ENCODE measurements at regions not wholly inside any gene's neighbourhood (a gene's known extent, or its start where the extent isn't known, plus 50 kb on each side); places are given as distances from the start of the nearest gene placed in this dataset.
"Not testable (repeated sequence)": the region's sequence is repeated elsewhere in the genome, so short reads cannot be mapped to it uniquely, and the experiment has no call there.

DNA sequence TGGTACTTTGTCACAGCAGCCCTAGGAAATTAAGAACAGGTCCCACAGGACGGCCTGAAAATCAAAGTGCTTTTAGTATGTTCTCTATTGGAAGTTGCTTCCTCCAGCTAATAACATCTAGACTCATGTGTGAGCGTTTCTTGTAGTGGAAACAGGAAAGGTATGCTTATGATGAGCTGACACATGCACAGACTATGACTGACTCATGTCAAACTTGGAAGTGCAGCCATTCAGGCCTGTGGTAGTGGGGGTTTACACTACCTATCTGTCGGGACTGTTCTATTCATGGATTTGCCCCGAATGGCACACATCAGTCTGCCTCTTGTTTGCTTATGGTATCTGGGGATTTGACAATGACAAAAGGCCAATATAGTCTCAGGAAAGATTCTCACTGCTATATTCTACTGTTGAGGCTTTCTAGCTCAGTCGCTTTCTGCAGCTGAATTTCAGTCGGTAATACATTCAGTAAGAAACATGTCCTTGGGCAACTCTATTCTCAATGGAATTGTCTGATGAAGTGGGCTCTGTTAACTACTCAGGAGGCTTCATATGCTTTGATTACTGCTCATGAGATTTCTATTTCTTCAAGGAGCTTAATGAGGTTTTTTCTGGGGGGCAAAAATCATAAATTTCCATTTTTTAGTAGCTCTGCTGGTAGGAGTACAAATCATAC lies 270.3 kb upstream of the DAAM1 start:
- no peak for DNase-seq (ENCODE audit: low read depth)
- no peak overlapping the region for H3K4me3 ChIP-seq (ENCODE audit: low read depth, low read length)
- TF ChIP-seq CTCF (IDR thresholded peaks at IDR 0.05; ENCODE audit: low read depth, low read length, missing control alignments) = no peak

- TF ChIP-seq CTCF (IDR thresholded peaks at IDR 0.05; ENCODE audit: low read depth, low read length, missing control alignments) = no peak
- DNase-seq (ENCODE audit: low read depth) = no peak
- no peak overlapping the region for H3K4me3 ChIP-seq (ENCODE audit: low read depth, low read length)
Measured at GRCh38 chr14:58919217-58919616, 269.2 kb upstream of the DAAM1 start.

DNA sequence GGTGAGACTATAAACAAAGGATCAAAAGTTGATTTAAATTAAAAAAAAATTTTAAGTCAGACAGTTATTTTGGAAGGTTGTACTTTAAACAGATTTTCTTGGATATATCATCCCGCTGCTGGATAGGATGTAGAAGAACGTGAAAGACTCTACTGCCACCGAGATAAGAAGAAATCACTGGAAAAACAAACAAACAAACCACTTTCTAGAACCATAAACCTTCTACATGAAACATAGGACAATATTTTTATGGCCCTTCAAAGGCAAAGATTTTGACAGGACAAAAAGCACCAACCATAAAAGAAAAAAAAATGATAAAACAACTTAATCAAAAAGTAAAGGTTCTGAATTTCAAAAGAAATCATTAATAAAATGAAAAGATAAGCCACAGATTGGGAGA lies 268.2 kb upstream of the DAAM1 start:
- no peak for DNase-seq (ENCODE audit: low read depth)

GRCh38 chr14:58922201-58922940 lies 266.1 kb upstream of the DAAM1 start:
- DNase-seq (ENCODE audit: low read depth); H3K4me3 ChIP-seq (ENCODE audit: low read depth, low read length): not testable (repeated sequence)

More for the DNA sequence above, 268.2 kb upstream of the DAAM1 start:
- H3K4me3 ChIP-seq (ENCODE audit: low read depth, low read length) = no peak overlapping the region
- TF ChIP-seq CTCF (IDR thresholded peaks at IDR 0.05; ENCODE audit: low read depth, low read length, missing control alignments) = no peak

DNA sequence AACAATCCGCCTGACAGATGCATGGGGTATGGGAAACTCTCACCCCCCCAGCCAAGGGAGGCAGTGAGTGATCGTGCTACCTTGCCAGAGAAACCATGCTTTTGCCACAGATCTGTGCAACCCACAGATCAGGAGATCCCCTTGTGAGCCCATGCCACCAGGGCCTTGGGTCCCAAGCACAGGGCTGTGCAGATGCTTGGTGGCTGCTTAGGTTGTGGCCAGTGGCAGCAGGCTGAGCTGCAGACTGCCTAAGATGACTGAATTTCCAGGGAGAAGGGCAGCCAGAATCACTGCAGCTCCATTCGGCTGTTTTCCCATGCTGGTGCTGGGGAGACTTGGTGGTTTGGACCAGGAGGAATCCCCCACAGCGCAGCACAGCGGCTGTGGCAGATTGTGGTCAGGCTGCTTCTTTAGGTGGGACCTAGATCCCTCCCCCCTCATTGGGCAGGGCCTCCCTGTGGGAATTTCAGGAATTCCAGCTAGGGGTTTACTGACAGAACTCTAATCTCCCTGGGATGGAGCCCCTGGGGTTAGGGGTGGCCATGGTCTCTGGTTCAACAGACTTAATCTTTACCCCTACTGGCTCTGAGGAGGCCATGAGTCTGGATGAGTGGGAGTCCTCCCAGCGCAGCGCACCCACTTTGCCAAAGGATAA lies 264.6 kb upstream of the DAAM1 start:
- DNase-seq (ENCODE audit: low read depth) = no peak
- no peak overlapping the region for H3K4me3 ChIP-seq (ENCODE audit: low read depth, low read length)
- no peak for TF ChIP-seq CTCF (IDR thresholded peaks at IDR 0.05; ENCODE audit: low read depth, low read length, missing control alignments)

GRCh38 chr14:58941629-58942028 lies 246.8 kb upstream of the DAAM1 start:
- no peak overlapping the region for H3K4me3 ChIP-seq (ENCODE audit: low read depth, low read length)
- TF ChIP-seq CTCF (IDR thresholded peaks at IDR 0.05; ENCODE audit: low read depth, low read length, missing control alignments) = no peak

DNA sequence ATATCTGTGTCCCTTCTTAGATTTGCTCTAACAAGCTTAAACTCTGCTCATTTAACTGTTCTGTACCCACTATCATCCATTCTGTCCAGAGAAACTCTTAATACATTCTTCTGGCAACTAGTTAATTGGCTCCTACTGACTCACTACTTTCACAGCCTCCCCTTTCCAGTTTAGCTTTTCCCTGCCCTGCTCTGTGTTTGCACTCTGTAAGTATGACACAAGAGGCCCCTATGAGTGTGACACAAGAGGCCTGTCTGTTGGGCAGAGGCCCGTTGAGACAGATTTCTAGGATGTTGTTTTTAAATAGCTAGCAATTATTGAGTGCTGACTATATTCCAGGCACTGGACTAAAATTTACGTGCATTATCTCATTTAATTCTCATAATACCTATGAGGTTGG lies 246.0 kb upstream of the DAAM1 start:
- no peak for TF ChIP-seq CTCF (IDR thresholded peaks at IDR 0.05; ENCODE audit: low read depth, low read length, missing control alignments)
- no peak for DNase-seq (ENCODE audit: low read depth)
- no peak overlapping the region for H3K4me3 ChIP-seq (ENCODE audit: low read depth, low read length)

More at GRCh38 chr14:58941629-58942028, 246.8 kb upstream of the DAAM1 start:
- no peak for DNase-seq (ENCODE audit: low read depth)
